ENCODE measurements at regions not wholly inside any gene's neighbourhood (a gene's known extent, or its start where the extent isn't known, plus 50 kb on each side); places are given as distances from the start of the nearest gene placed in this dataset.

GRCh38 chr6:87791029-87791428 is 89.0 kb upstream of the AKIRIN2 start:
- H2AFZ ChIP-seq (ENCODE audit: control insufficient read depth, low read length), result no peak overlapping the region
- no peak for TF ChIP-seq EZH2 (IDR thresholded peaks at IDR 0.05; ENCODE audit: low read length)
- TF ChIP-seq CTCF (optimal IDR thresholded peaks at IDR 0.05 in 1 of 3, IDR thresholded peaks at IDR 0.05 in 1 of 3, conservative IDR thresholded peaks at IDR 0.05 in 1 of 3; ENCODE audit: extremely low read depth in 1 of 3, insufficient read depth in 2 of 3, low read length in 3 of 3), result no peak
- H3K9me3 ChIP-seq (ENCODE audit: control insufficient read depth, low read depth, low read length), result no peaks in the 10 kb centered on the region
- FAIRE-seq, result no peak
- no peaks in the 10 kb centered on the region for H3K27me3 ChIP-seq (ENCODE audit: control insufficient read depth, extremely low read depth, insufficient read depth, low read length)
- dilution Hi-C loops (cut with MboI; ENCODE audit: extremely low pct_ligation_motif_present, low sequenced_read_pairs), result no loop called here
- peaks cover 28% of the 10 kb centered on the region for H3K4me1 ChIP-seq (ENCODE audit: control insufficient read depth, extremely low read depth, insufficient read depth, low read length)
- H3K27ac ChIP-seq (ENCODE audit: control insufficient read depth, insufficient read depth, low read length), result no peak overlapping the region
- H3K79me2 ChIP-seq (ENCODE audit: control insufficient read depth, insufficient read depth, low read length), result no peaks in the 10 kb centered on the region
- H3K4me2 ChIP-seq (ENCODE audit: control insufficient read depth, extremely low read depth, insufficient read depth, low read depth, low read length), result no peak overlapping the region
- no peaks in the 10 kb centered on the region for H3K36me3 ChIP-seq (ENCODE audit: control insufficient read depth in 2 of 2, extremely low read depth in 1 of 2, insufficient read depth in 2 of 2, low read length in 2 of 2)
- no peak overlapping the region for H3K9ac ChIP-seq (ENCODE audit: control insufficient read depth, extremely low read depth, insufficient read depth, low read length)
- no peak overlapping the region for H3K4me3 ChIP-seq (ENCODE audit: control insufficient read depth in 2 of 3, extremely low read depth in 1 of 3, insufficient read depth in 2 of 3, low read depth in 1 of 3, low read length in 3 of 3)
- H4K20me1 ChIP-seq (ENCODE audit: control insufficient read depth, extremely low read depth, insufficient read depth, low read length), result no peaks in the 10 kb centered on the region
- no peak for DNase-seq (ENCODE audit: low read depth, low spot score)
- H3K9me1 ChIP-seq (ENCODE audit: control insufficient read depth, extremely low read depth, insufficient read depth, low read length), result no peaks in the 10 kb centered on the region

- no peak for TF ChIP-seq CTCF (optimal IDR thresholded peaks at IDR 0.05 in 1 of 3, IDR thresholded peaks at IDR 0.05 in 1 of 3, conservative IDR thresholded peaks at IDR 0.05 in 1 of 3; ENCODE audit: extremely low read depth in 1 of 3, insufficient read depth in 2 of 3, low read length in 3 of 3)
- no peak for TF ChIP-seq EZH2 (IDR thresholded peaks at IDR 0.05; ENCODE audit: low read length)
- H3K4me3 ChIP-seq (ENCODE audit: control insufficient read depth in 2 of 3, extremely low read depth in 1 of 3, insufficient read depth in 2 of 3, low read depth in 1 of 3, low read length in 3 of 3), result no peak overlapping the region
- H3K27me3 ChIP-seq (ENCODE audit: control insufficient read depth, extremely low read depth, insufficient read depth, low read length), result no peaks in the 10 kb centered on the region
- H3K9me3 ChIP-seq (ENCODE audit: control insufficient read depth, low read depth, low read length), result no peaks in the 10 kb centered on the region
- H3K9me1 ChIP-seq (ENCODE audit: control insufficient read depth, extremely low read depth, insufficient read depth, low read length), result no peaks in the 10 kb centered on the region
- peak overlapping the region; percentile 77 for H3K4me2 ChIP-seq (ENCODE audit: control insufficient read depth, extremely low read depth, insufficient read depth, low read depth, low read length)
- H4K20me1 ChIP-seq (ENCODE audit: control insufficient read depth, extremely low read depth, insufficient read depth, low read length), result no peaks in the 10 kb centered on the region
- dilution Hi-C loops (cut with MboI; ENCODE audit: extremely low pct_ligation_motif_present, low sequenced_read_pairs), result no loop called here
- DNase-seq (ENCODE audit: low read depth, low spot score), result no peak
- FAIRE-seq, result no peak
- H3K9ac ChIP-seq (ENCODE audit: control insufficient read depth, extremely low read depth, insufficient read depth, low read length), result no peak overlapping the region
- no peaks in the 10 kb centered on the region for H3K36me3 ChIP-seq (ENCODE audit: control insufficient read depth in 2 of 2, extremely low read depth in 1 of 2, insufficient read depth in 2 of 2, low read length in 2 of 2)
- H3K4me1 ChIP-seq (ENCODE audit: control insufficient read depth, extremely low read depth, insufficient read depth, low read length), result peaks cover 19% of the 10 kb centered on the region
- H3K79me2 ChIP-seq (ENCODE audit: control insufficient read depth, insufficient read depth, low read length), result no peaks in the 10 kb centered on the region
- H3K27ac ChIP-seq (ENCODE audit: control insufficient read depth, insufficient read depth, low read length), result peak overlapping the region; percentile 92
- H2AFZ ChIP-seq (ENCODE audit: control insufficient read depth, low read length), result no peak overlapping the region
Measured at GRCh38 chr6:87789900-87790290, 87.9 kb upstream of the AKIRIN2 start.
